HUES6 (cell line): ENCODE measurements at regions not wholly inside any gene's neighbourhood (a gene's known extent, or its start where the extent isn't known, plus 50 kb on each side); places are given as distances from the start of the nearest gene placed in this dataset.
"Not testable (repeated sequence)": the region's sequence is repeated elsewhere in the genome, so short reads cannot be mapped to it uniquely, and the experiment has no call there.

Experiments used
- H3K27ac ChIP-seq: 2 replicates; pipeline ENCODE4 v1.7.0; 2013; ENCODE audit warnings: low read depth, mild to moderate bottlenecking, low read length, inconsistent platforms
- H3K27me3 ChIP-seq: 2 replicates; pipeline ENCODE4 v1.6.1; 2013; ENCODE audit warnings: low read length; ENCODE audit not compliant: control insufficient read depth, insufficient read depth
- H3K36me3 ChIP-seq: 2 replicates; pipeline ENCODE4 v1.6.1; 2013; ENCODE audit warnings: low read length; ENCODE audit not compliant: control insufficient read depth, insufficient read depth
- H3K4me1 ChIP-seq: 2 replicates; pipeline ENCODE4 v1.6.1; 2013; ENCODE audit warnings: low read length; ENCODE audit not compliant: control insufficient read depth, insufficient read depth
- H3K4me3 ChIP-seq: 2 replicates; pipeline ENCODE4 v1.5.1; 2013; ENCODE audit warnings: low read depth, low read length
- H3K9ac ChIP-seq: one replicate; pipeline ENCODE4 v1.6.1; 2013; ENCODE audit warnings: mild to moderate bottlenecking, low read length
- H3K9me3 ChIP-seq: 2 replicates; pipeline ENCODE4 v1.6.1; 2013; ENCODE audit warnings: low read depth, low read length; ENCODE audit not compliant: control insufficient read depth, insufficient read depth

GRCh38 chr12:115380546-115381120 lies 696.7 kb upstream of the TBX3 start:
- Histone ChIP-seq H3K9me3 (no peaks in the 10 kb centered on the region), H3K36me3 (no peaks in the 10 kb centered on the region), H3K27me3 (no peaks in the 10 kb centered on the region), H3K4me1 (peaks cover 2% of the 10 kb centered on the region; the same call in 1 of the 2 replicates), H3K27ac (no peak overlapping the region), H3K9ac (no peak overlapping the region), H3K4me3 (no peak overlapping the region)

GRCh38 chr12:115378291-115378690 lies 694.3 kb upstream of the TBX3 start:
- Histone ChIP-seq H3K27me3 (no peaks in the 10 kb centered on the region), H3K4me1 (peaks cover 13% of the 10 kb centered on the region; the same call in 1 of the 2 replicates), H3K27ac (no peak overlapping the region), H3K9ac (no peak overlapping the region), H3K4me3 (no peak overlapping the region), H3K36me3 (no peaks in the 10 kb centered on the region), H3K9me3 (no peaks in the 10 kb centered on the region)

GRCh38 chr12:115377779-115378178 lies 693.8 kb upstream of the TBX3 start:
- Histone ChIP-seq H3K27me3 (no peaks in the 10 kb centered on the region), H3K9me3 (no peaks in the 10 kb centered on the region), H3K4me3 (no peak overlapping the region), H3K36me3 (no peaks in the 10 kb centered on the region), H3K4me1 (peaks cover 13% of the 10 kb centered on the region; the same call in 1 of the 2 replicates), H3K9ac (no peak overlapping the region), H3K27ac (no peak overlapping the region)

GRCh38 chr12:115377230-115377629 lies 693.3 kb upstream of the TBX3 start:
- H3K4me3 ChIP-seq, result no peak overlapping the region
- no peaks in the 10 kb centered on the region for H3K36me3 ChIP-seq
- H3K9me3 ChIP-seq, result no peaks in the 10 kb centered on the region
- no peak overlapping the region for H3K27ac ChIP-seq
- H3K9ac ChIP-seq, result no peak overlapping the region
- peaks cover 13% of the 10 kb centered on the region; the same call in 1 of the 2 replicates for H3K4me1 ChIP-seq
- no peaks in the 10 kb centered on the region for H3K27me3 ChIP-seq

GRCh38 chr12:115375186-115375991 lies 691.4 kb upstream of the TBX3 start:
- H3K36me3 ChIP-seq, result no peaks in the 10 kb centered on the region
- no peaks in the 10 kb centered on the region for H3K27me3 ChIP-seq
- H3K27ac ChIP-seq, result no peak overlapping the region
- H3K9me3 ChIP-seq, result no peaks in the 10 kb centered on the region
- H3K4me1 ChIP-seq, result peaks cover 13% of the 10 kb centered on the region; the same call in 1 of the 2 replicates
- H3K9ac ChIP-seq, result no peak overlapping the region
- H3K4me3 ChIP-seq, result no peak overlapping the region

GRCh38 chr12:115374480-115375185 lies 690.7 kb upstream of the TBX3 start:
- no peaks in the 10 kb centered on the region for H3K27me3 ChIP-seq
- peaks cover 13% of the 10 kb centered on the region; the same call in 1 of the 2 replicates for H3K4me1 ChIP-seq
- H3K9me3 ChIP-seq, result no peaks in the 10 kb centered on the region
- no peak overlapping the region for H3K27ac ChIP-seq
- H3K9ac ChIP-seq, result no peak overlapping the region
- no peak overlapping the region for H3K4me3 ChIP-seq
- H3K36me3 ChIP-seq, result no peaks in the 10 kb centered on the region

- H3K4me3 ChIP-seq, result no peak overlapping the region
- H3K9ac ChIP-seq, result no peak overlapping the region
- H3K36me3 ChIP-seq, result no peaks in the 10 kb centered on the region
- H3K9me3 ChIP-seq, result peaks cover 14% of the 10 kb centered on the region; the same call in 1 of the 2 replicates
- H3K4me1 ChIP-seq, result peaks cover 13% of the 10 kb centered on the region; the same call in 1 of the 2 replicates
- no peak overlapping the region for H3K27ac ChIP-seq
- no peaks in the 10 kb centered on the region for H3K27me3 ChIP-seq
Observed at GRCh38 chr12:115371711-115372110, 687.7 kb upstream of the TBX3 start.

GRCh38 chr12:115370650-115371049 lies 686.7 kb upstream of the TBX3 start:
- no peaks in the 10 kb centered on the region for H3K36me3 ChIP-seq
- peaks cover 11% of the 10 kb centered on the region; the same call in 1 of the 2 replicates for H3K4me1 ChIP-seq
- no peaks in the 10 kb centered on the region for H3K27me3 ChIP-seq
- no peak overlapping the region for H3K4me3 ChIP-seq
- H3K27ac ChIP-seq, result no peak overlapping the region
- H3K9me3 ChIP-seq, result peaks cover 16% of the 10 kb centered on the region; the same call in 1 of the 2 replicates
- no peak overlapping the region for H3K9ac ChIP-seq

GRCh38 chr12:115370207-115370606 lies 686.2 kb upstream of the TBX3 start:
- Histone ChIP-seq H3K27me3 (no peaks in the 10 kb centered on the region), H3K4me3 (no peak overlapping the region), H3K27ac (no peak overlapping the region), H3K4me1 (peaks cover 7% of the 10 kb centered on the region; the same call in 1 of the 2 replicates), H3K9ac (no peak overlapping the region), H3K36me3 (no peaks in the 10 kb centered on the region), H3K9me3 (peaks cover 18% of the 10 kb centered on the region; the same call in 1 of the 2 replicates)

GRCh38 chr12:115366277-115366676 lies 682.3 kb upstream of the TBX3 start:
- H3K9ac ChIP-seq, H3K4me3 ChIP-seq, H3K27ac ChIP-seq, H3K4me1 ChIP-seq, H3K27me3 ChIP-seq, H3K36me3 ChIP-seq: not testable (repeated sequence)
- peaks cover 18% of the 10 kb centered on the region; the same call in 1 of the 2 replicates for H3K9me3 ChIP-seq

- H3K4me1 ChIP-seq, H3K27ac ChIP-seq: not testable (repeated sequence)
- peaks cover 18% of the 10 kb centered on the region; the same call in 1 of the 2 replicates for H3K9me3 ChIP-seq
Observed at GRCh38 chr12:115365765-115366164, 681.8 kb upstream of the TBX3 start.

More at GRCh38 chr12:115365765-115366164, 681.8 kb upstream of the TBX3 start:
- not testable (repeated sequence) for H3K4me3 ChIP-seq, H3K27me3 ChIP-seq, H3K36me3 ChIP-seq, H3K9ac ChIP-seq
